Upper lobe of left lung (tissue), 4 donors: ENCODE measurements at regions not wholly inside any gene's neighbourhood (a gene's known extent, or its start where the extent isn't known, plus 50 kb on each side); places are given as distances from the start of the nearest gene placed in this dataset.

ENCODE experiments used
- CTCF ChIP-seq, 6 experiments: fragments of 450-650 bp in 4 of 6; fragments of 200-600 bp in 2 of 6; sonication (generic) in 2 of 6; IDR thresholded peaks; one replicate each; pipeline ENCODE4 v1.5.1; 2016 to 2019; ENCODE audit warnings: antibody characterized with exemption in 6 of 6
- EP300 ChIP-seq, 4 donors: sonication (generic); formaldehyde crosslinking; IDR thresholded peaks; one replicate each; pipeline ENCODE4 v1.5.1; 2017; ENCODE audit warnings: antibody characterized with exemption in 4 of 4, control low read depth in 2 of 4
- POLR2AphosphoS5 ChIP-seq, 2 donors: sonication (generic); formaldehyde crosslinking; IDR thresholded peaks; one replicate each; pipeline ENCODE4 v1.5.1; 2017; ENCODE audit warnings: antibody characterized with exemption in 2 of 2

GRCh38 chr7:120023494-120024167, 249.3 kb upstream of the KCND2 start:
- TF ChIP-seq EP300 (IDR thresholded peaks at IDR 0.05): no peak
- TF ChIP-seq CTCF (IDR thresholded peaks at IDR 0.05): no peak
- TF ChIP-seq POLR2AphosphoS5 (IDR thresholded peaks at IDR 0.05): no peak
